ENCODE measurements at regions not wholly inside any gene's neighbourhood (a gene's known extent, or its start where the extent isn't known, plus 50 kb on each side); places are given as distances from the start of the nearest gene placed in this dataset.

DNA sequence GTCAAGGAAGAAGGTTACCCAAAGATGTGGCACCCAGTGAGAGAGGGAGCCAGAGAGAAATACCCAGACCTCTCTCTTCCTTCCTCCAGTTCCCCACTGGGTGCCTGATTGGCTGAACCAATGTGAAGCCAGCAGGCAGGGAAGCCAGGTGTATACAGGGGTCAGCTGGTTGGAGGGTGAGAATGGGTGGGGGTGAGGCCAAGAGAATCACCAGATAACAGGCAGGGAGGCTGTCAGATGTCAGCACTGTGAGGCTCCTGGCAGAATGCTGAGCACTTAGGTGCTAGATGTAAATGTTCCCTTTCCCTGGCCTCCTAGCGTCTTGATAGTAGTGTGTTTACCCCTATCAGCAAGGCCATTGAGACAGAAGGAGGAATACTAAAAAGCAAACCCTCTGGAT is 104.0 kb upstream of the MGAT5 start:
- Histone ChIP-seq H2AFZ (ENCODE audit: insufficient read depth, low read depth, low read length, poor library complexity, severe bottlenecking) (no peak overlapping the region), H3K9me3 (ENCODE audit: control extremely low read depth in 1 of 3, control insufficient read depth in 2 of 3, insufficient read depth in 1 of 3, low read length in 2 of 3) (peaks cover 0 to 16% (median 0%) of the 10 kb centered on the region in 3 donors), H3K27me3 (replicated peaks in 1 of 4; ENCODE audit: control extremely low read depth in 1 of 4, control insufficient read depth in 3 of 4, insufficient read depth in 4 of 4, low read length in 3 of 4) (no peaks in the 10 kb centered on the region), H3K36me3 (replicated peaks in 1 of 2; ENCODE audit: control extremely low read depth in 1 of 2, control insufficient read depth in 1 of 2, extremely low read depth in 1 of 2, insufficient read depth in 2 of 2, low read length in 1 of 2) (peaks cover 0 to 12% of the 10 kb centered on the region in 2 experiments), H3K4me2 (replicated peaks; ENCODE audit: low read depth, low read length, poor library complexity, severe bottlenecking) (peak overlapping the region; percentile 10), H3K27ac (ENCODE audit: low read length in 2 of 2) (peak overlapping the region in 1 of 2 donors; percentile 79), H3K4me3 (ENCODE audit: control extremely low read depth in 1 of 5, extremely low read depth in 1 of 5, insufficient read depth in 1 of 5, low read depth in 2 of 5, low read length in 4 of 5) (no peak overlapping the region), H4K20me1 (ENCODE audit: control insufficient read depth, insufficient read depth, low read length, poor library complexity, severe bottlenecking) (peaks cover 61% of the 10 kb centered on the region), H3K79me2 (ENCODE audit: control insufficient read depth, insufficient read depth, low read length) (peaks cover 98% of the 10 kb centered on the region), H3K4me1 (ENCODE audit: control insufficient read depth in 2 of 2, insufficient read depth in 2 of 2, low read length in 2 of 2) (peaks cover 47 to 50% of the 10 kb centered on the region in 2 donors), H3K9ac (ENCODE audit: low read length) (no peak overlapping the region)
- POLR2A ChIA-PET: interaction anchor here (0.5 kb wide), 1 partner anchor 23 kb away, joined by 4 read pairs; no protein-coding TSS in a partner anchor
- Mint-ChIP-seq H3K9me3 (ENCODE audit: insufficient read depth) (no peaks in the 10 kb centered on the region), H3K27ac (peak overlapping the region; percentile 73), H3K4me3 (no peak overlapping the region), H3K4me1 (peaks cover 83% of the 10 kb centered on the region), H3K27me3 (no peaks in the 10 kb centered on the region)
- 100% methylated on average over 1 of the region's 1 CpG for WGBS (ENCODE audit: insufficient coverage)
- ATAC-seq (ENCODE audit: low read depth) (no peak), DNase-seq (no peak)
- CTCF ChIA-PET: interaction anchor here (0.7 to 1.1 kb wide), 2 partner anchors 34 to 221 kb away, joined by 4 read pairs; no protein-coding TSS in a partner anchor
- intact Hi-C loops (cut with micrococcal nuclease): loop anchor here (2.0 to 5.0 kb wide), 2 partner anchors 29 to 47 kb away; no protein-coding TSS in a partner anchor
- TF ChIP-seq, protein P1, sequence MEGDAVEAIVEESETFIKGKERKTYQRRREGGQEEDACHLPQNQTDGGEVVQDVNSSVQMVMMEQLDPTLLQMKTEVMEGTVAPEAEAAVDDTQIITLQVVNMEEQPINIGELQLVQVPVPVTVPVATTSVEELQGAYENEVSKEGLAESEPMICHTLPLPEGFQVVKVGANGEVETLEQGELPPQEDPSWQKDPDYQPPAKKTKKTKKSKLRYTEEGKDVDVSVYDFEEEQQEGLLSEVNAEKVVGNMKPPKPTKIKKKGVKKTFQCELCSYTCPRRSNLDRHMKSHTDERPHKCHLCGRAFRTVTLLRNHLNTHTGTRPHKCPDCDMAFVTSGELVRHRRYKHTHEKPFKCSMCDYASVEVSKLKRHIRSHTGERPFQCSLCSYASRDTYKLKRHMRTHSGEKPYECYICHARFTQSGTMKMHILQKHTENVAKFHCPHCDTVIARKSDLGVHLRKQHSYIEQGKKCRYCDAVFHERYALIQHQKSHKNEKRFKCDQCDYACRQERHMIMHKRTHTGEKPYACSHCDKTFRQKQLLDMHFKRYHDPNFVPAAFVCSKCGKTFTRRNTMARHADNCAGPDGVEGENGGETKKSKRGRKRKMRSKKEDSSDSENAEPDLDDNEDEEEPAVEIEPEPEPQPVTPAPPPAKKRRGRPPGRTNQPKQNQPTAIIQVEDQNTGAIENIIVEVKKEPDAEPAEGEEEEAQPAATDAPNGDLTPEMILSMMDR (IDR thresholded peaks at IDR 0.05): no peak
- TF ChIP-seq EZH2 (IDR thresholded peaks at IDR 0.05; ENCODE audit: borderline replicate concordance, insufficient read depth, low read depth, low read length, poor library complexity, severe bottlenecking): no peak

DNA sequence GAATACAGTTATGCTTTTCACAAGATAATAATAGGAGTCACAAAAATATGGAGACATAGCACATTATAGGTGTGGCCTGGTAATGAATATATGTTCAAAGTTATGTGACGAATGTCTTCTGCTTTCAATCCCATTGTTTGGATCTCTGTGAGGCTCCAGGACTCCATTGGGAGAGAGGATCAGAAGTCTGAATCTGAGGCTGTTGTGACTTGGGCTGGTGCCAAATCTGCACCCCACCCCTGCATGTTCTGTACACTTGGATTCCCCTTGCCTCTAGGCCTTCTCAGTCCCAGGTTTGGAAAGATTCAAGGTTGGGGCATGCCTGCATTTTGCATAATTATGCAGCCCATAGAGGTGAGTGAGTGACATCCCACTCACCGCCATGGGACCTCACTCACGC is 103.1 kb upstream of the MGAT5 start:
- peaks cover 51 to 54% of the 10 kb centered on the region in 2 donors for H3K4me1 ChIP-seq (ENCODE audit: control insufficient read depth in 2 of 2, insufficient read depth in 2 of 2, low read length in 2 of 2)
- peak overlapping the region; percentile 73 for H3K27ac Mint-ChIP-seq
- H4K20me1 ChIP-seq (ENCODE audit: control insufficient read depth, insufficient read depth, low read length, poor library complexity, severe bottlenecking): peaks cover 61% of the 10 kb centered on the region
- H3K9me3 Mint-ChIP-seq (ENCODE audit: insufficient read depth): no peaks in the 10 kb centered on the region
- no peaks in the 10 kb centered on the region for H3K27me3 Mint-ChIP-seq
- H3K27me3 ChIP-seq (replicated peaks in 1 of 4; ENCODE audit: control extremely low read depth in 1 of 4, control insufficient read depth in 3 of 4, insufficient read depth in 4 of 4, low read length in 3 of 4): no peaks in the 10 kb centered on the region
- DNase-seq: no peak
- peaks cover 98% of the 10 kb centered on the region for H3K79me2 ChIP-seq (ENCODE audit: control insufficient read depth, insufficient read depth, low read length)
- no peak overlapping the region for H3K4me3 Mint-ChIP-seq
- peak; percentile 22 for ATAC-seq (ENCODE audit: low read depth)
- H3K4me1 Mint-ChIP-seq: peaks cover 84% of the 10 kb centered on the region
- ChIA-PET CTCF (interaction anchor here (0.7 kb wide), 1 partner anchor 56 kb away, joined by 3 read pairs; no protein-coding TSS in a partner anchor), POLR2A (no interaction called here)
- peaks cover 0 to 16% of the 10 kb centered on the region in 2 experiments for H3K36me3 ChIP-seq (replicated peaks in 1 of 2; ENCODE audit: control extremely low read depth in 1 of 2, control insufficient read depth in 1 of 2, extremely low read depth in 1 of 2, insufficient read depth in 2 of 2, low read length in 1 of 2)
- no peak overlapping the region for H3K4me3 ChIP-seq (ENCODE audit: control extremely low read depth in 1 of 5, extremely low read depth in 1 of 5, insufficient read depth in 1 of 5, low read depth in 2 of 5, low read length in 4 of 5)
- H2AFZ ChIP-seq (ENCODE audit: insufficient read depth, low read depth, low read length, poor library complexity, severe bottlenecking): no peak overlapping the region
- TF ChIP-seq EZH2 (IDR thresholded peaks at IDR 0.05; ENCODE audit: borderline replicate concordance, insufficient read depth, low read depth, low read length, poor library complexity, severe bottlenecking): no peak
- TF ChIP-seq, protein P1 (IDR thresholded peaks at IDR 0.05): no peak
- no peak overlapping the region for H3K4me2 ChIP-seq (replicated peaks; ENCODE audit: low read depth, low read length, poor library complexity, severe bottlenecking)
- H3K9me3 ChIP-seq (ENCODE audit: control extremely low read depth in 1 of 3, control insufficient read depth in 2 of 3, insufficient read depth in 1 of 3, low read length in 2 of 3): peaks cover 0 to 16% (median 0%) of the 10 kb centered on the region in 3 donors
- intact Hi-C loops (cut with micrococcal nuclease): loop anchor here (2.0 to 5.0 kb wide), 2 partner anchors 30 to 47 kb away; no protein-coding TSS in a partner anchor
- 82% methylated on average over 3 of the region's 3 CpGs for WGBS (ENCODE audit: insufficient coverage)
- H3K27ac ChIP-seq (ENCODE audit: low read length in 2 of 2): peak overlapping the region in 1 of 2 donors; percentile 79
- no peak overlapping the region for H3K9ac ChIP-seq (ENCODE audit: low read length)
